ENCODE measurements at regions not wholly inside any gene's neighbourhood (a gene's known extent, or its start where the extent isn't known, plus 50 kb on each side); places are given as distances from the start of the nearest gene placed in this dataset.
"Not testable (repeated sequence)": the region's sequence is repeated elsewhere in the genome, so short reads cannot be mapped to it uniquely, and the experiment has no call there.

DNA sequence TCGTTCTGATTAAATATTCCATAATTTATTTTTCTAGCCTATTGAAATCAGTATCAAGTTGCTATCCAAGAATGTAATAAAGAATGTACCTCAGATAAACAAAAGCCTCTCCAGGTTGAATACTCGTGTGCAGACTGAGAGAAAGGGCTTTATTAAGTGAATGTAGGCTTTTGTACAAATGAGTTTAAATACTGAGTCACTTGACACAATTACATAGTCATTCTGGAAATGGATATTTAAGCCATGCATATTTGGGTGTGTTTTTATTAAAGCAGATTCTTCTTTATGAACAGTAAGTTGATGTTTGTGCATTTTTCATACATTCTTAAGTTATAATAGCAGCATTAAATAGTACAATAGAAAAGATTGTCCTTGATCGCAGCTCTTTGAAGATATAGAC, 139.8 kb upstream of the GK2 start:
- no peak overlapping the region for H3K27ac ChIP-seq (ENCODE audit: insufficient read depth, low read length)
- H3K27me3 ChIP-seq (ENCODE audit: control insufficient read depth, insufficient read depth, low read length) = no peaks in the 10 kb centered on the region
- H3K36me3 ChIP-seq (ENCODE audit: control insufficient read depth, insufficient read depth, low read length) = no peaks in the 10 kb centered on the region
- H3K4me2 ChIP-seq (ENCODE audit: extremely low read depth, insufficient read depth, low read length) = no peak overlapping the region
- H3K9me3 ChIP-seq (ENCODE audit: control insufficient read depth, insufficient read depth, low read depth, low read length) = no peaks in the 10 kb centered on the region
- no peak overlapping the region for H3K4me3 ChIP-seq (replicated peaks in 1 of 4; ENCODE audit: control extremely low read depth in 1 of 4, insufficient read depth in 1 of 4, low read depth in 3 of 4, low read length in 4 of 4)
- TF ChIP-seq, protein P1, sequence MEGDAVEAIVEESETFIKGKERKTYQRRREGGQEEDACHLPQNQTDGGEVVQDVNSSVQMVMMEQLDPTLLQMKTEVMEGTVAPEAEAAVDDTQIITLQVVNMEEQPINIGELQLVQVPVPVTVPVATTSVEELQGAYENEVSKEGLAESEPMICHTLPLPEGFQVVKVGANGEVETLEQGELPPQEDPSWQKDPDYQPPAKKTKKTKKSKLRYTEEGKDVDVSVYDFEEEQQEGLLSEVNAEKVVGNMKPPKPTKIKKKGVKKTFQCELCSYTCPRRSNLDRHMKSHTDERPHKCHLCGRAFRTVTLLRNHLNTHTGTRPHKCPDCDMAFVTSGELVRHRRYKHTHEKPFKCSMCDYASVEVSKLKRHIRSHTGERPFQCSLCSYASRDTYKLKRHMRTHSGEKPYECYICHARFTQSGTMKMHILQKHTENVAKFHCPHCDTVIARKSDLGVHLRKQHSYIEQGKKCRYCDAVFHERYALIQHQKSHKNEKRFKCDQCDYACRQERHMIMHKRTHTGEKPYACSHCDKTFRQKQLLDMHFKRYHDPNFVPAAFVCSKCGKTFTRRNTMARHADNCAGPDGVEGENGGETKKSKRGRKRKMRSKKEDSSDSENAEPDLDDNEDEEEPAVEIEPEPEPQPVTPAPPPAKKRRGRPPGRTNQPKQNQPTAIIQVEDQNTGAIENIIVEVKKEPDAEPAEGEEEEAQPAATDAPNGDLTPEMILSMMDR (conservative IDR thresholded peaks at IDR 0.05 in 1 of 2, IDR thresholded peaks at IDR 0.05 in 1 of 2; ENCODE audit: low read depth in 1 of 2, low read length in 2 of 2) = no peak
- TF ChIP-seq EZH2 (IDR thresholded peaks at IDR 0.05; ENCODE audit: low read length, missing control alignments) = no peak
- no peaks in the 10 kb centered on the region for H4K20me1 ChIP-seq (ENCODE audit: control insufficient read depth, extremely low read depth, insufficient read depth, low read length)
- no peak overlapping the region for H2AFZ ChIP-seq (ENCODE audit: low read length)
- H3K9ac ChIP-seq (ENCODE audit: insufficient read depth, low read length) = no peak overlapping the region
- H3K4me1 ChIP-seq (ENCODE audit: control insufficient read depth, extremely low read depth, insufficient read depth, low read length) = no peaks in the 10 kb centered on the region
- no peaks in the 10 kb centered on the region for H3K79me2 ChIP-seq (ENCODE audit: control insufficient read depth, insufficient read depth, low read length)
- DNase-seq (ENCODE audit: low read depth in 2 of 2) = no peak

DNA sequence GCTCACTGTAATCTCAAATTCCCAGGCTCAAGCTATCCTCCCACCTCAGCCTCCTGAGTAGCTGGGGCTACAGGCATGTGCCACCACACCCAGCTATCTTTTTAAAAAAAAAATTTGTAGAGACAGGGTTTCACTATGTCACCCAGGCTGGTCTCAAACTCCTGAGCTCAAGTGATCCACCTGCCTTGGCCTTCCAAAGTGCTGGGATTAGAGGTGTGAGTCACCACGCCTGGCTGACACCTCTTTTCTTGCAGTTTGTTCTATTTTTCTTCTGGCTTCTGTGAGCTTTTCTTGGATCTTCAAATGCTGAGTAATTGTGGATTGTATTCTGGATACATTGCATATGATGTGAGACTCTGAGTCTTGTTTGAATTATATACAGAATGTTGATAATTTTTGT, 137.3 kb upstream of the GK2 start:
- H3K4me2 ChIP-seq (ENCODE audit: extremely low read depth, insufficient read depth, low read length); H2AFZ ChIP-seq (ENCODE audit: low read length); H3K27ac ChIP-seq (ENCODE audit: insufficient read depth, low read length); H3K9ac ChIP-seq (ENCODE audit: insufficient read depth, low read length); H3K4me1 ChIP-seq (ENCODE audit: control insufficient read depth, extremely low read depth, insufficient read depth, low read length); H3K36me3 ChIP-seq (ENCODE audit: control insufficient read depth, insufficient read depth, low read length); H3K27me3 ChIP-seq (ENCODE audit: control insufficient read depth, insufficient read depth, low read length); H3K4me3 ChIP-seq (replicated peaks in 1 of 4; ENCODE audit: control extremely low read depth in 1 of 4, insufficient read depth in 1 of 4, low read depth in 3 of 4, low read length in 4 of 4); H3K9me3 ChIP-seq (ENCODE audit: control insufficient read depth, insufficient read depth, low read depth, low read length); DNase-seq (ENCODE audit: low read depth in 2 of 2); H4K20me1 ChIP-seq (ENCODE audit: control insufficient read depth, extremely low read depth, insufficient read depth, low read length); H3K79me2 ChIP-seq (ENCODE audit: control insufficient read depth, insufficient read depth, low read length): not testable (repeated sequence)

DNA sequence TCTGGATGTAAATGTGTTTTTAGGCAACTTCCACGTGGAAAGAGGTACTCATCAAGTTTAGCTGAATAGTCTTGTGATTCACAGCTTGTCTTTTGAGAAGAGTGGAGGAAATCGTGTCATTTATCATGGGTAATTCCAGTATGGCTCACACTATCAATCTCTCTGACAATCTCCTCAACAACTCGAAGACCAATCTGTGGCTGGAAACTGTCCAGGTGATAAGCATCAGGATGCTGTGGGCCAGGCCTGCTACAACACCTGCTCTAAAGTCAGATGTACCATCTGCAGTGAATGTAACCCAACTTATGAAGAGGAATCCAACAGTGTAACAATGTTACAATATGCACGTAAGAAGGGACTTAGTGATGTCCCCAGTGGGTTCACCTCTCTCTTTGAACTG, 132.1 kb upstream of the GK2 start:
- no peak overlapping the region for H3K9ac ChIP-seq (ENCODE audit: insufficient read depth, low read length)
- H4K20me1 ChIP-seq (ENCODE audit: control insufficient read depth, extremely low read depth, insufficient read depth, low read length) = no peaks in the 10 kb centered on the region
- no peaks in the 10 kb centered on the region for H3K79me2 ChIP-seq (ENCODE audit: control insufficient read depth, insufficient read depth, low read length)
- H3K4me1 ChIP-seq (ENCODE audit: control insufficient read depth, extremely low read depth, insufficient read depth, low read length) = no peaks in the 10 kb centered on the region
- no peak for TF ChIP-seq EZH2 (IDR thresholded peaks at IDR 0.05; ENCODE audit: low read length, missing control alignments)
- TF ChIP-seq, protein P1 (conservative IDR thresholded peaks at IDR 0.05 in 1 of 2, IDR thresholded peaks at IDR 0.05 in 1 of 2; ENCODE audit: low read depth in 1 of 2, low read length in 2 of 2) = no peak
- no peaks in the 10 kb centered on the region for H3K27me3 ChIP-seq (ENCODE audit: control insufficient read depth, insufficient read depth, low read length)
- H3K36me3 ChIP-seq (ENCODE audit: control insufficient read depth, insufficient read depth, low read length) = no peaks in the 10 kb centered on the region
- no peak overlapping the region for H3K4me3 ChIP-seq (replicated peaks in 1 of 4; ENCODE audit: control extremely low read depth in 1 of 4, insufficient read depth in 1 of 4, low read depth in 3 of 4, low read length in 4 of 4)
- H3K4me2 ChIP-seq (ENCODE audit: extremely low read depth, insufficient read depth, low read length) = no peak overlapping the region
- H2AFZ ChIP-seq (ENCODE audit: low read length) = no peak overlapping the region
- H3K27ac ChIP-seq (ENCODE audit: insufficient read depth, low read length) = no peak overlapping the region
- no peaks in the 10 kb centered on the region for H3K9me3 ChIP-seq (ENCODE audit: control insufficient read depth, insufficient read depth, low read depth, low read length)
- no peak for DNase-seq (ENCODE audit: low read depth in 2 of 2)

DNA sequence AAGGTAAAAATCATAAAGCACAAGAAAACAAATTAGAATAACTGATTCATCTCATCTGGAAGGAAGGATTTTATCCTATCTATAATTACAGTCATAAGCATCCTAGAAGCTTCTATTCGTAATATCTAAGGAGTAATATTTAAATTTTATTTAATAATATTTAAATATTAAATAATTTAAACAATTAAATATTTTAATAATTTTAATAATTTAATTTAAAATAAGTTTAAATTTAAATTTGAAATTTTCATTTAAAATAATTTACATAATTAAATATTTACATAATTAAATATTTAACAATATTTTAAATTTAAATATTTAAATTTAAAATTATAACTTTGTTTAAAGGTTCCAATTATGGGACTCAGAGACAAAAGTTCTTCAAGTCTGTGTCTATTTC, 127.5 kb upstream of the GK2 start:
- no peak overlapping the region for H3K27ac ChIP-seq (ENCODE audit: insufficient read depth, low read length)
- H3K9me3 ChIP-seq (ENCODE audit: control insufficient read depth, insufficient read depth, low read depth, low read length) = no peaks in the 10 kb centered on the region
- no peak overlapping the region for H2AFZ ChIP-seq (ENCODE audit: low read length)
- H3K36me3 ChIP-seq (ENCODE audit: control insufficient read depth, insufficient read depth, low read length) = no peaks in the 10 kb centered on the region
- H3K79me2 ChIP-seq (ENCODE audit: control insufficient read depth, insufficient read depth, low read length) = no peaks in the 10 kb centered on the region
- H4K20me1 ChIP-seq (ENCODE audit: control insufficient read depth, extremely low read depth, insufficient read depth, low read length) = no peaks in the 10 kb centered on the region
- no peak overlapping the region for H3K9ac ChIP-seq (ENCODE audit: insufficient read depth, low read length)
- H3K4me3 ChIP-seq (replicated peaks in 1 of 4; ENCODE audit: control extremely low read depth in 1 of 4, insufficient read depth in 1 of 4, low read depth in 3 of 4, low read length in 4 of 4) = no peak overlapping the region
- TF ChIP-seq EZH2 (IDR thresholded peaks at IDR 0.05; ENCODE audit: low read length, missing control alignments) = no peak
- TF ChIP-seq, protein P1 (conservative IDR thresholded peaks at IDR 0.05 in 1 of 2, IDR thresholded peaks at IDR 0.05 in 1 of 2; ENCODE audit: low read depth in 1 of 2, low read length in 2 of 2) = no peak
- no peak overlapping the region for H3K4me2 ChIP-seq (ENCODE audit: extremely low read depth, insufficient read depth, low read length)
- H3K4me1 ChIP-seq (ENCODE audit: control insufficient read depth, extremely low read depth, insufficient read depth, low read length) = no peaks in the 10 kb centered on the region
- no peak for DNase-seq (ENCODE audit: low read depth in 2 of 2)
- no peaks in the 10 kb centered on the region for H3K27me3 ChIP-seq (ENCODE audit: control insufficient read depth, insufficient read depth, low read length)
